B cell (primary cell): ENCODE measurements at regions not wholly inside any gene's neighbourhood (a gene's known extent, or its start where the extent isn't known, plus 50 kb on each side); places are given as distances from the start of the nearest gene placed in this dataset.

ENCODE experiments used
- CTCF ChIP-seq: fragments of 200-600 bp; IDR thresholded peaks from one replicate; pipeline ENCODE4 v1.8.0; 2022; ENCODE audit warnings: antibody characterized with exemption, mild to moderate bottlenecking
- EZH2 ChIP-seq: IDR thresholded peaks from 2 replicates; pipeline ENCODE4 v1.6.1; 2012; ENCODE audit warnings: borderline replicate concordance, low read depth, mild to moderate bottlenecking, moderate library complexity, low read length; ENCODE audit not compliant: insufficient read depth, poor library complexity, severe bottlenecking

- no peak for TF ChIP-seq EZH2
- TF ChIP-seq CTCF, result no peak
These were observed 344.4 kb downstream of the CTTN start for GRCh38 chr11:70742553-70743291.
